HG02938 (cell line): ENCODE measurements at regions not wholly inside any gene's neighbourhood (a gene's known extent, or its start where the extent isn't known, plus 50 kb on each side); places are given as distances from the start of the nearest gene placed in this dataset.

ENCODE experiments used
- ATAC-seq: cut with Tn5 transposase; IDR thresholded peaks from one replicate; pipeline ENCODE4 v1.9.1; 2021; ENCODE audit warnings: mild to moderate bottlenecking, moderate library complexity; ENCODE audit not compliant: unreplicated experiment

DNA sequence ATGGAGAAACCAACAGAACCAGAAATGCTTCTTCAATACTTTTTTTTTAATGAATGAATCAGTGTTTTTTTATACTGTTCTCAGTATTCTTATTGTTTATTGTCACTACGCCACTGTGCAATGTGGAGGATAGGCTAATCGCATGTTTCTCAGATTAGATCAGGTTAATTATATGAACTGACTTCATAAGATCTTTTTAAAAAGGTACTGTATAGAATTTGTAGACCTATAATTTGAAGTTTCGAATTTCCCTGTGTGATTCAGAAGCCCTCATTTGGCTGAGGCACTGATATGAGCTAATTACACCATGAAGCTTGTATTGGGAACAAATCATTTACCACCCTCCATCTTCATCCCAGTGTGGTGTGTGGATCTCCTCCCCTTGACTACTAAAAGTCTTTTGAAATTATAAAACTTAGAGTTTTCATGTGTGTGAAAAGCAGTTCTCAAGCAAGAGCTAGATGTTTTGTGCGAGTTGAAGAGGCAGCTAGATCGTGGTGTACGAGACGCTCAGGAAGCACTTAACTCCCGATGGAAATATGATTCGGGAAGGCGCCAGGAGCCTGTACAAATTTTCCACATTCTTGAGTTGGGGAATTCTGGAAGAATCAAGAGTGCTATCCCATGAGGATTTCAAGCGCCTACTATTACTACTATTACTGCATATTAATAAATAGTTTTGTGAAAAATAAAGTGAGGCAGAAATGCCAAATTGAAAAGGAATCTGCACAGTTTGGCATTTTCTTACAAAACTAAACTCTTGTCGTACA lies 52.1 kb upstream of the KCNE2 start:
- no peak for ATAC-seq

DNA sequence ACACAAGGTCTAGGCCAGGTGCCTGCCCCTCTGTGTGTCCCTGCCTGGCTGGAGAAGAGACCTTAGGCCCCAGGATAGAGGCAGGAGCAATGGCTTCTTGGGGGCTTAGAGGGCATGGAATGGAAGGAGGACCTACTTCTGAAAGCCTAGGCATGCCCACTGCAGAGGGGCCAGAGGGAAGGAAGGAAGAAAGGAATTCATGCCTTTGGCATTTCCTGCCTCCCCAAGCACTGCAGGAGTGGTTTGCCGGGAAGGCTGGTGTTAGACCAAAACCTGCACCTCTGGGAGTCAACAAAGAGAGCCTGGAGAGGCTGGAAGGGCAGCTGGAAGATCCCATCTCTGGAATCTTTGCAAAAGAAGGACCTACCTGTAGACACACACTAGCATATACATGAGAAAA lies 50.7 kb upstream of the KCNE2 start:
- no peak for ATAC-seq
